HCT116 (cell line): ENCODE measurements at regions not wholly inside any gene's neighbourhood (a gene's known extent, or its start where the extent isn't known, plus 50 kb on each side); places are given as distances from the start of the nearest gene placed in this dataset.

ENCODE experiments used
- CEBPB ChIP-seq: IDR thresholded peaks from 2 replicates; pipeline ENCODE4 v1.6.1; 2012; ENCODE audit warnings: low read depth
- CTCF ChIP-seq, 3 experiments: fragments of 200-600 bp in 1 of 3; sonication (generic) in 1 of 3; IDR thresholded peaks in 2 of 3; conservative IDR thresholded peaks in 1 of 3; 2 replicates each; pipeline ENCODE4 v1.5.1; 2012 to 2017; ENCODE audit warnings: low read depth in 2 of 3, low read length in 2 of 3, antibody characterized with exemption in 1 of 3, borderline replicate concordance in 1 of 3, control low read depth in 1 of 3, mild to moderate bottlenecking in 1 of 3, mixed read lengths in 1 of 3, mixed run types in 1 of 3, moderate library complexity in 1 of 3; ENCODE audit not compliant: insufficient read depth in 1 of 3
- EZH2 ChIP-seq: fragments of 200-600 bp; sonication (generic); IDR thresholded peaks from 2 replicates; pipeline ENCODE4 v1.6.1; 2017; ENCODE audit warnings: antibody characterized with exemption, mixed run types
- EZH2phosphoT487 ChIP-seq: fragments of 200-600 bp; IDR thresholded peaks from 2 replicates; pipeline ENCODE4 v1.6.1; 2018; ENCODE audit warnings: antibody characterized with exemption, borderline replicate concordance
- MAX ChIP-seq: IDR thresholded peaks from 2 replicates; pipeline ENCODE4 v1.6.1; 2012
- POLR2A ChIP-seq: IDR thresholded peaks from 2 replicates; pipeline ENCODE4 v1.7.0; 2011; ENCODE audit warnings: borderline replicate concordance; ENCODE audit not compliant: insufficient read depth, insufficient read length; ENCODE audit errors: extremely low read depth
- POLR2AphosphoS5 ChIP-seq: IDR thresholded peaks from 2 replicates; pipeline ENCODE4 v1.6.1; 2011; ENCODE audit warnings: mild to moderate bottlenecking, low read depth, low read length, moderate library complexity
- ZNF274 ChIP-seq: fragments of 200-500 bp; sonication (Bioruptor generic); IDR thresholded peaks from 2 replicates; pipeline ENCODE4 v1.6.1; 2014; ENCODE audit warnings: mild to moderate bottlenecking, low read depth, low read length, inconsistent platforms

- TF ChIP-seq POLR2A (no peak), CTCF (IDR thresholded peaks at IDR 0.05 in 2 of 3, conservative IDR thresholded peaks at IDR 0.05 in 1 of 3; ENCODE audit: borderline replicate concordance in 1 of 3, insufficient read depth in 1 of 3, low read depth in 2 of 3, low read length in 2 of 3) (no peak), POLR2AphosphoS5 (no peak), EZH2 (no peak), MAX (no peak), EZH2phosphoT487 (no peak), CEBPB (no peak), ZNF274 (no peak)
Observed at GRCh38 chr5:135220394-135221186, 178.4 kb downstream of the MACROH2A1 start.
